HK-2 (cell line): ENCODE measurements at regions not wholly inside any gene's neighbourhood (a gene's known extent, or its start where the extent isn't known, plus 50 kb on each side); places are given as distances from the start of the nearest gene placed in this dataset.

ENCODE experiments used
- DNase-seq: peaks from one replicate; pipeline ENCODE4 v3.0.0-alpha.2; 2018; ENCODE audit not compliant: unreplicated experiment

GRCh38 chr21:41593051-41593759 is 85.2 kb upstream of the TMPRSS2 start:
- no peak for DNase-seq

- DNase-seq = no peak
Measured at GRCh38 chr21:41589620-41590175, 81.7 kb upstream of the TMPRSS2 start.

- no peak for DNase-seq
Measured at GRCh38 chr21:41589131-41589530, 81.2 kb upstream of the TMPRSS2 start.

- DNase-seq = no peak
Measured at GRCh38 chr21:41585199-41585994, 77.4 kb upstream of the TMPRSS2 start.

- DNase-seq = no peak
Measured at GRCh38 chr21:41584603-41585176, 76.7 kb upstream of the TMPRSS2 start.

GRCh38 chr21:41583274-41583790 is 75.4 kb upstream of the TMPRSS2 start:
- DNase-seq = no peak

- DNase-seq = no peak
Measured at GRCh38 chr21:41582866-41583265, 74.9 kb upstream of the TMPRSS2 start.

GRCh38 chr21:41582298-41582840 is 74.4 kb upstream of the TMPRSS2 start:
- no peak for DNase-seq

- no peak for DNase-seq
Measured at GRCh38 chr21:41581592-41582228, 73.8 kb upstream of the TMPRSS2 start.

GRCh38 chr21:41580758-41581554 is 73.0 kb upstream of the TMPRSS2 start:
- DNase-seq = no peak

- no peak for DNase-seq
Measured at GRCh38 chr21:41579692-41580091, 71.7 kb upstream of the TMPRSS2 start.

- no peak for DNase-seq
Measured at GRCh38 chr21:41578716-41579115, 70.8 kb upstream of the TMPRSS2 start.

- no peak for DNase-seq
Measured at GRCh38 chr21:41578083-41578482, 70.1 kb upstream of the TMPRSS2 start.

GRCh38 chr21:41576013-41576615 is 68.2 kb upstream of the TMPRSS2 start:
- DNase-seq = no peak

GRCh38 chr21:41573902-41574690 is 66.1 kb upstream of the TMPRSS2 start:
- DNase-seq = no peak

- DNase-seq = no peak
Measured at GRCh38 chr21:41571938-41572510, 64.1 kb upstream of the TMPRSS2 start.

- DNase-seq = no peak
Measured at GRCh38 chr21:41570791-41571355, 62.9 kb upstream of the TMPRSS2 start.

GRCh38 chr21:41568606-41569385 is 60.8 kb upstream of the TMPRSS2 start:
- DNase-seq = no peak
